NCI-H2081 (cell line): ENCODE measurements at regions not wholly inside any gene's neighbourhood (a gene's known extent, or its start where the extent isn't known, plus 50 kb on each side); places are given as distances from the start of the nearest gene placed in this dataset.
"Not testable (repeated sequence)": the region's sequence is repeated elsewhere in the genome, so short reads cannot be mapped to it uniquely, and the experiment has no call there.

ENCODE experiments used
- DNase-seq, 2 experiments: peaks; one replicate each; lab custom pipeline; 2025; lab: John Stamatoyannopoulos, UW

DNA sequence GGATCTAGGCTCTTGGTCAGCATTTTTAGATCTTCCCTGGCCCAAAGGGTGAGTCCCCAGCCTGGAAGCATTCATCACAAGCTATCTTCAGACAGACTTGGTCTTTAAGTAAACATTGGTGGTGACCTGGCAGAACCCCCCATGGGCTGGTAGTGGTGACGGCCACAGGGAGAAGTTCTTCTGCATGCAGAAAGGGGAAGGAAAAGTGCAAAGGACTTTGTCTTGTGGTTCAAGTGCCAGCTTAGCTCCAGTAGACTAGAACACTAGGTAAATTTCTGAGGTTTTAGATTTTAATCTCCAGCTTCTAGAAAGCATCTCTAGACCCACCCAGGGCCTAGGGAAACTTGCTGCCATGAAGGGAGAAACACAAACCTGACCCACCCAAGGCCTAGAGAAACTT, 584.0 kb downstream of the CHSY3 start:
- DNase-seq: no peak

DNA sequence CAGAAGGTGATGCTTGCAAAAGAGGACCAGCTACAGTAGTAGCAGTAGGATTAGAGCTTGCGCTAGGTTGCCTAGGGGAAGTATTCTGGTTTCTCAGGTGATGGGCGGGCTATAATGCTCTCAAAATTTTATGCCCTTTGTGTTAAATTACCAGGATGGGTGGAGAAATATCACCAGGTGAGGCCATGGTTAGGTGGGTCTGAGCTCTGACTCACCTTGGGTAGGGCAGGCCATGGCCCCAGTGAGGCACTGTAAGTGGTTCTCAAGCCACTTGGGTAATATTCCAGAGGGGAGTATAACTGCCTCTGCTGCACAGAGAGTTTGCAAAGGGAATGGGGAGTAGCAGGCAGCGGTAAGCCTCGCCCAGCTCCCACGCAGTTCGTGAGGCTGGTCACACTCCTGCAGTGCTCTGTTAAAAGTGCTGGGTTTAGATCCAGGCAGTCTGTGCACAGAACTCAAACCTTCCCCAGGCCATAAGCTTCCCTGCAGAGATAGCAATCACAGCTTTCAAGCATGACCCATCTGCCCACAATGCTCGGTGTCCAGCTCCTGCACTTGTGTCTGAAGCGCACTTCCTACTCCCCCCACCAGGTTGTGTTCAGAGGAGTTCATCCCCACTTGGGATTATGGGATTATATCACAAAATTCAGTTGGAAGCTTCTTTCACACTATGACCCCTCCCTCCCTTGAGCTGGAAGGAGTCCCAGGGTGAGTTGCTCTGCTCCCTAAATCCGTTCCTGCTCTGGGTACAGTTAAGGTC, 575.0 kb downstream of the CHSY3 start:
- DNase-seq: no peak

DNA sequence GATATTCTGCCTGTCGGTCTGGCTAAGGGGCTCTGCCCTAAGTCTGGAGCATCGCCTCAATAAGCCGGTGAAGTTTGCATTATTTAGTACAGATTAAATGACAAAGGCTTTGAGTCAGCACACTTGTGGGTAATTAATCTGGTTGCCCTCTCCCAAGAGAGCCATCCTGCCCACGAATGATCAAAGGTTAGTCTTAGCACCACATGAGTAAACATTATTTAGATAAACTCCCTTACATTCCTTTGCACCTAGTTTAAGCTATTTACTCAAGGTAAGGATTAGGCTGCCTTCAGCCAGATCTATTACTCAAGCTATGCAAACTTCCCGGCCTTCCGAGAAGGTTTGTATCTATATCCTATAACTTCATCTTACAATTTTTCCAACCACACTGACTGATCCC, 572.1 kb downstream of the CHSY3 start:
- no peak for DNase-seq

DNA sequence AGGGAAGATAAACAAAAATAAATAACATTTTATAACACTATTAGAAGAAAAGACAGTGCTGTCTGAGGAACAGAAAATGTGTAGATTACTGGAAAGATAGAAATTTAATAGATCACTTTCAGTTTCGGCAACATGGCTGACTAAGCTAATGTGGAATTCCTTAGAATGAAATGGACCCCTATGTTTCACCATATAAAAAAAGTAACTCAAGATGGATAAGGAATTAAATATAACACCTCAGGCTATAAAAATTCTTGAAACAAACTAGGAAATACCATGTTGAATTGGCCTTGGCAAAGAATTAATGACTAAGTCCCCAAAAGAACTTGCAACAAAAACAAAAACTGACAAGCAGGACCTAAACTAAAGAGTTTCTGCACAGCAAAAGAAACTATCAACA, 558.3 kb downstream of the CHSY3 start:
- no peak for DNase-seq

DNA sequence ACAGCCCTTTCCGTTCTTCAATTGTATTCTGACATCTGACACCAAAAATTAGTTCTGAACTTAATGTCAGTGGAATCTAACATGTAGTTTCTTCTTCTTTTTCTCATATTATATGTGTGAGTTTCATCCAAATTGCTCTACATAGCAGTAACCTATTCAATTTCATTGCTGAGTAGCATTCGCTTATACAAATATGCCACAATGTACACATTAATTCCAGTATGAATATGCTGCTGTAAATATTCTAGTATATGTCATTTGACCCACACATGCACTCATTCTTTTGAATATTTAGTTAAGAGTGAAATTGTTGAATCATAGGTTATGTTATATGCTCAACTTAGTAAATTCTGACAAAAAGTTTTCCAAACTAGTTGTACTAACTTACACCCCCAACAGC, 550.9 kb downstream of the CHSY3 start:
- no peak for DNase-seq

GRCh38 chr5:130452744-130453143, 548.5 kb downstream of the CHSY3 start:
- no peak for DNase-seq

- DNase-seq: no peak
These were observed 532.2 kb downstream of the CHSY3 start for GRCh38 chr5:130436430-130436829.

DNA sequence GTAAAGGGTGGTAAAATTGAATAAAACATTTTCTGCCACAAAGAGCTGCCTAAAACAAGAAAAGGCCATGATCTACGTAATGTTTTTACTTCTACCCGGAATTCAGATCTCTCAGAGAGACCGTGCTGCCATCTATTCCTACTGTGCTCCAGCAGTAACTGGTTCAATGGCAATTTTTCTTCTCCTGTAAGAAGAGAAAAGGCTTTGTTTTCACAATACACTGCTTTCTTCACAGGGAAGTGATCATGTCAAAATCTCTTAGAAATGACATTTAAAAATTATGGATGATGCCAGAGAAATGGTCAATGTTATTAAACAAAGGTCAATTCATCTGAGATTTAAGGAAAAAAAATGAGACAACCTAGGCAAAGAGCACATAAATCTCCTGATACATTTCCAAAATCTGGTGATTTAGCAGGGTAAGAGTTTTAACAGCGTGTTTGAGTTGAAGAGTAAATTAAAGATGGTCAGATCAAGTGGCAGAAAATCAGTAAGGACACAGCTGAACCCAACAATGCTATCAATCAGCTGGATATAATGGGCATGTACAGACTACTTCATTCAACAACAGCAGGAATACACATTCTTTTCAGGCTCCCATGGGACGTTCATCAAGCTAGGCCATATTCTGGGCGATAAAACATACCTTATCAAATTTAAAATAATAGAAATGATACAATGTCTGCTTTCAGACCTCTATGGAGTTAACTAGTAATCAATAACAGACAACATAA, 523.1 kb downstream of the CHSY3 start:
- no peak for DNase-seq

GRCh38 chr5:130425424-130425823, 521.2 kb downstream of the CHSY3 start:
- DNase-seq: no peak

DNA sequence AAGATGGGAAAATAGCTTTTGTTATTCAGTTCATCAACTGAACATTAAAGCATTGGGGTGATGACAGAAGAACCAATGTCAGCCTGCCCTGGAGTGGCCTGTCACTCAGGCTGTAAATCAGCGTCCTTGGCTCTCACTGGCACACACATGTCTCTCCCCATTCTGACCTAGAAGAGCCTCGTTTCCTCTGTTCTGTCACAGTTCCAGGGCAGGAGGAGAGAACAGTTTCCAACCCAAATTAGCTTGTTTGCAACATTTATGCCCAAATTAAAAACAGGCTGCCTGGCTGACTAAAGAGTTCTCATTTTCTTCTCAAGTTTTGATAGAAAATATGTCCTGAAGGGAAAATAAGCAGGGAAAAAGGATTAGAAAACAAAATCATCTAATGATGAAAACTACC, 520.1 kb downstream of the CHSY3 start:
- DNase-seq: no peak

DNA sequence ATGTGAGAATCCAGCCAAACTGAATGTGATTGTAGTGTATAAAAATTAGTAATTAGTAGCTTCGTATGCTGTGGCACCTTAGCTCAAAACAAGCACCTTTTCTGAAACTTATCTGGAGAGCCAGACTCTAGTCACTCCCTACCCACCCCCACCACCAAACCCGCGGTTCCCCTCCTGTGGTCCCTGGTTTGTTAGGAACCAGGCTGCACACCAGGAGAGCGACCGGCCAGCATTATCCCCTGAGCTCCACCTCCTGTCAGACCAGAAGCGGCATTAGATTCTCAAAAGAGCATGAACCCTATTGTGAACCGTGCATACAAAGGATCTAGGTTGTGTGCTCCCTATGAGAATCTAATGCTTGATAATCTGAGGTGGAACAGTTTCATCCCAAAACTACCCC, 498.6 kb downstream of the CHSY3 start:
- no peak for DNase-seq

GRCh38 chr5:130400091-130400490, 495.8 kb downstream of the CHSY3 start:
- no peak for DNase-seq

GRCh38 chr5:130398825-130399224, 494.6 kb downstream of the CHSY3 start:
- no peak for DNase-seq

DNA sequence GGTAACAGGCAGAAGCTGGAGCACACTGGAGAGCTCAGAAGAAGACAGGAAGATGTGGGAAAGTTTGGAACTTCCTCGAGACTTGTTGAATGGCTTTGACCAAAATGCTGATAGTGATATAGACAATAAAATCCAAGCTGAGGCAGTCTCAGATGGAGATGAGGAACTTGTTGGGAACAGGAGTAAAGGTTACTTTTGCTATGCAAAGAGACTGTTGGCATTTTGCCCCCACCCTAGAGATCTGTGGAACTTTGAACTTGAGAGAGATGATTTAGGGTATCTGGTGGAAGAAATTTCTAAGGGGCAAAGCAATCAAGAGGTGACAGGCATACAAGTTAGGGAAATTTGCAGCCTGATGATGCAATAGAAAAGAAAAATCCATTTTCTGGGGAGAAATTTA, 493.5 kb downstream of the CHSY3 start:
- DNase-seq: not testable (repeated sequence)

GRCh38 chr5:130397132-130397531, 492.9 kb downstream of the CHSY3 start:
- no peak for DNase-seq

DNA sequence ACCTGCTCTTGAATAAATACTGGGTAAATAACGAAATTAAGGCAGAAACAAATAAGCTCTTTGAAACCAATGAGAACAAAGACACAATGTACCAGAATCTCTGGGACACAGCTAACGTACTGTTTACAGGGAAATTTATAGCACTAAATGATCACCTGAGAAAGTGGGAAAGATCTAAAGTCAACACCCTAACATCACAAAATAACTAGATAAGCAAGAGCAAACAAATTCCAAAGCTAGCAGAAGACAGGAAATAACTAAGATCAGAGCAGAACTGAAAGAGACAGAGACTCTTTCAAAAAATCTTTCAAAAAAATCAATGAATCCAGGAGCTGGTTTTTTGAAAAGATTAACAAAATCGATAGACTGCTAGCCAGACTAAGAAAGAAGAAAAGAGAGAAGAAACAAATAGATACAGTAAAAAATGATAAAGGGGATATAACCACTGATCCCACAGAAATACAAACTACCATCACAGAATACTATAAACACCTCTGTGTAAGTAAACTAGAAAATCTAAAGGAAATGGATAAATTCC, 487.5 kb downstream of the CHSY3 start:
- DNase-seq: not testable (repeated sequence)

DNA sequence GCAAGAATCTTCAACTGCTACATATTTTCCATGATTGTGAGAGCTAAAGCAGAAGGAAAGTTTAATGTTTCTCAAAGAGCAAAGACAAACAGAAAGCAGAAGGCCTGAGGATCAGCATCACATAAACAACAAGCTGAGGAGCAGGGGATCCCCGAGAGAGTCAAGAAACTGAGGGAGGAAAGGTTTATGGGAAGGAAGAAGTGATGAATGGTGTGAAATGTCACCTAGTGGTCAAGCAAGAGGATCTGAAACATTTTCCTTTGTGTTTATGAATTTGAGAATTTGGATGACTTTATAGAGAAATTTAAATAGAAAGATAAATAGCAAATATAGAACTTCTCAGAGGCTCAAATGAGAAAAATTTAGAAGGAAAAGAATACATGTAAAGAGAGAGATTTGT, 481.9 kb downstream of the CHSY3 start:
- DNase-seq: no peak

DNA sequence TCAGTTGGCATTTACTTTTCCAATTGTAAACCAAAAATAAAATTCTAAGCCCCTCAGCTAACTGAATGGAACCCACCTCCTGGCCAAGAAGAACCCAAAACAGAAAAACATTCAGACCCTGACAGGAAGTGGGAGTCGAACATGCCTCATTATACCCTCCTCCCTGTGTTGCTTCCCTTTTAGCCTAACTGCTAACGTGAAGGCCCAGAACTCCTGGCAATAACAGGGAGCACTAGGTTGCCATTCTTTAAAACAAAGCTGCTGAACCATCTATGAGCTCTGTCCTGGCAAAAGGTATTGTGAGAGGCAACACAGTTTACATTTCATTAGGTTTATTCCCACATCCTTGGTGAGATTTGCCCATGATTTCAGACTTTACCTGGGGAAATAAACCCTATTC, 481.4 kb downstream of the CHSY3 start:
- no peak for DNase-seq

DNA sequence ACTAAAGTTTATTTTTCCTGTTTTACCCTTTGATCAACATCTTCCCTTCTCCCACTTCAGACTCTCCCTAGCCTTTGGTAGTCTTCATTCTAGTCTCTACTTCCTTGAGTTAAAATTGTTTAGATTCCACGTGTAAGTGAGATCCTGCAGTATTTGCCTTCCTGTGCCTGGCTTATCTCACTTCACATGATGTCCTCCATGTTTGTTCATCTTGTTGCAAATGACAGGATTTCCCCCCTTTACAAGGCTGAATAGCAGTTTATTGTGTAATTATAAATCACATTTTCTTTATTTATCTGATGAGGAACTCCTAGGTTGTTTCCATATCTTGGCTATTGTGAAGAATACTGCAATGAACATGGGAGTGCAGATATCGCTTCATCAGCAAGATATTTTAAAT, 461.7 kb downstream of the CHSY3 start:
- no peak for DNase-seq

DNA sequence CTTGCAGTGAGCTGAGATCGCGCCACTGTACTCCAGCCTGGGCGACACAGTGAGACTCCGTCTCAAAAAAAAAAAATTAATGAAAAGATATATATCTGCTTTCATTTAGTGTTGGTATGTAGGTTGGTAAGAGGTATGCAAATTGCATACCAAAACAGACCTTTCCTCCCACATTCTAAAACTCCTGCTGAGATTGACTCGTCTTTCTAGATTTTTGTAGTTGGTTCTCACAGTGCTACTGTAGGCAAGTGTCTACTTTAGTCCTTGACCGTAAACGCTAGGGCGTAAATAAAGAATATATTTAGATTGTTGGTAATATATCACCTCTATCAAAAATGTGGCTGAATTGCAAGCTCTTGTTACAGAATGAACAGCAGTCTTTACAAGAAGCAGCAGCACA, 445.9 kb downstream of the CHSY3 start:
- no peak for DNase-seq

DNA sequence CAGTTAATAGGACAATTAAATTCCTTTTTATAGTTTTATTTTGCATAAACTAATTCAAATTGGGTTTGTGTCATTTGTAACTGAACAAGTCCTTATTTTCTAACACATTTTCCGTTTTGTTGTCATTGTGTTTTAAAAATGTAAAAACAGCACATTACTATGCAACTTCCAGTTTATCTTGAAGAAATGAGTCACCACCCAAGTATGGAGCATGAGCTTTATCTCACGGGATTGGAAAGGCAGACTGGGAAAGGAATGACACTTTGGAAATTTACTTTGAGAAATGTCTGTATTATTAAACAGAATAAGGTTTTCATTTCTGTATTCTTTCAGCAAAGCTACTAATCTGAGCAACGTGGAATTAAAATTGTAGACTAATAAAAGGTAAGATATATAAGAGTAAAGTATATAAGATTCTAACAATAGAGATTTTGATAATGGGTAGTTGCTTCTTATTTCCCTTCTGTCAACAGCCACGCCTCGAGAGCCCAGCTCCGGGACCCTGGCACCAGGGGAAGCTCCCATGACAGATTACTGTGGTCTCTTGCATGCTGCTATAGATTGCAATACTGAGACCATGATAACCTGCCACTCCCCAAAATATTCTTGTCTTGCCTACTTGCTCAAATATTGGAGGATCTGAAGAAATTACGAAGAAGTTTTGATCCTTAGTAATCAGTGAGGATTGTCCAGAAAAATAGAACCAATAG, 433.1 kb downstream of the CHSY3 start:
- DNase-seq: no peak

DNA sequence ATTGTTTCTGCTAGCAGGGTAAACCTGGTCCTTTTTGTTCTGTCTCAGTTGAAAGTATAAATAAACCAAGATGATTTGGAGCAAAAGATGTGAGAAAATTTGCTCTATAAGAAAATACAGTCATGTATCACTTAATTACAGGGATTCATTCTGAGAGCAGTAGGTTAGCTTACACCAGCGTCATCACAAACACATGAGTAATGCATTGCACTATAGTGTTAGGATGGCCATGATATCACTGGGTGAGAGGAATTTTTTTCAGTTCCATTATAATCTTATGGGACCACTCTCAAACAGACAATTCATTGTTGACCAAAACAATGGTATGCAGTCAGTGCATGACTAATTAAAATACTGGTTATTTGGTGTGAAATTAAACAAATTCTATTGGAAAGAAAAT, 430.9 kb downstream of the CHSY3 start:
- DNase-seq: no peak

GRCh38 chr5:130333089-130333488, 428.8 kb downstream of the CHSY3 start:
- DNase-seq: no peak
